Transverse colon (tissue), 4 donors: ENCODE measurements at regions not wholly inside any gene's neighbourhood (a gene's known extent, or its start where the extent isn't known, plus 50 kb on each side); places are given as distances from the start of the nearest gene placed in this dataset.

Source experiments
- DNase-seq: peaks from one replicate; pipeline ENCODE4 v3.0.0-alpha.2; 2019
- H3K27ac ChIP-seq, 4 donors: fragments of 200-600 bp; sonication (generic); 2 replicates each; pipeline ENCODE4 v1.5.1; 2016 to 2018; ENCODE audit warnings: inconsistent platforms in 4 of 4
- H3K27me3 ChIP-seq: fragments of 200-600 bp; sonication (generic); 2 replicates; pipeline ENCODE4 v1.5.1; 2017; ENCODE audit warnings: inconsistent platforms
- H3K36me3 ChIP-seq, 4 donors: fragments of 200-600 bp; sonication (generic); 2 replicates each; pipeline ENCODE4 v1.5.1; 2017 to 2019; ENCODE audit warnings: inconsistent platforms in 4 of 4
- H3K4me1 ChIP-seq, 4 donors: fragments of 200-600 bp; sonication (generic); 2 replicates each; pipeline ENCODE4 v1.5.1; 2017 to 2020; ENCODE audit warnings: inconsistent platforms in 4 of 4
- H3K4me3 ChIP-seq, 4 donors: fragments of 200-600 bp; sonication (generic); 1 replicate in 1 of 4; 2 replicates in 3 of 4; pipeline versions ENCODE4 v1.5.1 to v1.6.1; 2017 to 2019; ENCODE audit warnings: inconsistent platforms in 4 of 4
- H3K9me3 ChIP-seq, 2 donors: fragments of 200-600 bp; sonication (generic); 2 replicates each; pipeline ENCODE4 v1.5.1; 2017 to 2019; ENCODE audit warnings: inconsistent platforms in 2 of 2
- CTCF ChIP-seq, 5 experiments: fragments of 200-600 bp in 3 of 5; fragments of 450-650 bp in 2 of 5; sonication (generic) in 3 of 5; IDR thresholded peaks; 1 replicate in 2 of 5; 2 replicates in 3 of 5; pipeline ENCODE4 v1.5.1; 2016 to 2017; ENCODE audit warnings: antibody characterized with exemption in 5 of 5, inconsistent platforms in 3 of 5, mild to moderate bottlenecking in 2 of 5, moderate library complexity in 1 of 5
- EP300 ChIP-seq: sonication (generic); formaldehyde crosslinking; IDR thresholded peaks from one replicate; pipeline ENCODE4 v1.6.1; 2017; ENCODE audit warnings: antibody characterized with exemption, low read depth
- POLR2A ChIP-seq: fragments of 450-650 bp; IDR thresholded peaks from one replicate; pipeline ENCODE4 v1.6.1; 2016; ENCODE audit warnings: antibody characterized with exemption, mild to moderate bottlenecking, moderate library complexity
- POLR2AphosphoS5 ChIP-seq, 3 donors: sonication (generic); formaldehyde crosslinking; IDR thresholded peaks; one replicate each; pipeline ENCODE4 v1.6.1; 2016; ENCODE audit warnings: antibody characterized with exemption in 3 of 3
- WGBS, 2 donors: methylation state at CpG; one replicate each; pipeline ENCODE4 v1.1.5; 2018; ENCODE audit warnings: low coverage in 1 of 2; 5-methylcytosine and 5-hydroxymethylcytosine counted together
- in situ Hi-C, 4 donors: fragments of 200-750 bp; cut with MboI; loops; one replicate each; pipeline versions ENCODE4 v1.15.0 to v1.15.1; 2017; ENCODE audit warnings: low sequenced_read_pairs in 3 of 4, low pct_ligation_motif_present in 1 of 4, low pct_unique_long_range_greater_than_20kb in 1 of 4
- intact Hi-C: fragments of 100-400 bp; cut with DNase I; formaldehyde crosslinking; loops from one replicate; pipeline ENCODE4 v1.15.1; 2023; ENCODE audit warnings: low total_unique reads

GRCh38 chr7:16094651-16095050 is 326.7 kb downstream of the CRPPA start:
- in situ Hi-C loops (loop anchor here in 1 of 4 donors (25.0 kb wide), 2 partner anchors 468 to 782 kb away; no protein-coding TSS in a partner anchor), intact Hi-C loops (no loop called here)
- TF ChIP-seq EP300: no peak
- no peak for TF ChIP-seq POLR2A
- TF ChIP-seq CTCF (IDR thresholded peaks at IDR 0.05): no peak
- TF ChIP-seq POLR2AphosphoS5 (IDR thresholded peaks at IDR 0.05): no peak
- Histone ChIP-seq H3K4me1 (no peaks in the 10 kb centered on the region), H3K4me3 (no peak overlapping the region), H3K27me3 (no peaks in the 10 kb centered on the region), H3K27ac (no peak overlapping the region), H3K9me3 (no peaks in the 10 kb centered on the region), H3K36me3 (no peaks in the 10 kb centered on the region)
- no peak for DNase-seq
- WGBS, 2 donors: 90% methylated on average over 2 of the region's 2 CpGs

- no peaks in the 10 kb centered on the region for H3K9me3 ChIP-seq
- in situ Hi-C loops (loop anchor here in 1 of 4 donors (25.0 kb wide), 2 partner anchors 470 to 780 kb away; no protein-coding TSS in a partner anchor), intact Hi-C loops (no loop called here)
- no peaks in the 10 kb centered on the region for H3K27me3 ChIP-seq
- H3K4me1 ChIP-seq: no peaks in the 10 kb centered on the region
- no peak overlapping the region for H3K4me3 ChIP-seq
- H3K27ac ChIP-seq: no peak overlapping the region
- TF ChIP-seq POLR2A: no peak
- TF ChIP-seq POLR2AphosphoS5 (IDR thresholded peaks at IDR 0.05): no peak
- TF ChIP-seq EP300: no peak
- no peak for TF ChIP-seq CTCF (IDR thresholded peaks at IDR 0.05)
- H3K36me3 ChIP-seq: no peaks in the 10 kb centered on the region
- 72 to 100% methylated on average over 1 to 2 of the region's 2 CpGs for WGBS, 2 donors
- DNase-seq: no peak
Observed at GRCh38 chr7:16092711-16093110, 328.6 kb downstream of the CRPPA start.

GRCh38 chr7:16091701-16092310 is 329.5 kb downstream of the CRPPA start:
- no peak overlapping the region for H3K4me3 ChIP-seq
- H3K27ac ChIP-seq: no peak overlapping the region
- intact Hi-C loops: no loop called here
- H3K36me3 ChIP-seq: no peaks in the 10 kb centered on the region
- DNase-seq: no peak
- in situ Hi-C loops: loop anchor here in 1 of 4 donors (25.0 kb wide), 2 partner anchors 470 to 780 kb away; no protein-coding TSS in a partner anchor
- no peaks in the 10 kb centered on the region for H3K9me3 ChIP-seq
- H3K27me3 ChIP-seq: no peaks in the 10 kb centered on the region
- no peaks in the 10 kb centered on the region for H3K4me1 ChIP-seq
- TF ChIP-seq CTCF (IDR thresholded peaks at IDR 0.05) (no peak), POLR2AphosphoS5 (IDR thresholded peaks at IDR 0.05) (no peak)
- 53 to 69% methylated on average over 5 of the region's 5 CpGs for WGBS, 2 donors

GRCh38 chr7:16089801-16090200 is 331.5 kb downstream of the CRPPA start:
- H3K27ac ChIP-seq: no peak overlapping the region
- no peak for DNase-seq
- H3K4me3 ChIP-seq: no peak overlapping the region
- no peaks in the 10 kb centered on the region for H3K4me1 ChIP-seq
- H3K27me3 ChIP-seq: no peaks in the 10 kb centered on the region
- intact Hi-C loops: no loop called here
- no peaks in the 10 kb centered on the region for H3K36me3 ChIP-seq
- no peaks in the 10 kb centered on the region for H3K9me3 ChIP-seq
- 91 to 100% methylated on average over 3 of the region's 3 CpGs for WGBS, 2 donors
- in situ Hi-C loops: loop anchor here in 2 of 4 donors (10.0 to 25.0 kb wide), 3 partner anchors 472 to 778 kb away; no protein-coding TSS in a partner anchor
- TF ChIP-seq POLR2AphosphoS5 (IDR thresholded peaks at IDR 0.05) (no peak), CTCF (IDR thresholded peaks at IDR 0.05) (no peak), EP300 (no peak), POLR2A (no peak)
